Nephron progenitor cell (in vitro differentiated cells): ENCODE measurements at regions not wholly inside any gene's neighbourhood (a gene's known extent, or its start where the extent isn't known, plus 50 kb on each side); places are given as distances from the start of the nearest gene placed in this dataset.

Source experiments
- DNase-seq: peaks from one replicate; pipeline ENCODE4 v3.0.0; 2021
- H3K27ac Mint-ChIP-seq: 2 replicates; pipeline ENCODE4 v1.8.0; 2021; ENCODE audit warnings: mild to moderate bottlenecking, moderate library complexity, mixed read lengths
- H3K27me3 Mint-ChIP-seq: 2 replicates; pipeline ENCODE4 v1.8.0; 2021; ENCODE audit warnings: mild to moderate bottlenecking, low read depth, mixed read lengths; ENCODE audit not compliant: poor library complexity
- H3K36me3 Mint-ChIP-seq: 2 replicates; pipeline ENCODE4 v1.8.0; 2021; ENCODE audit warnings: low read depth, mixed read lengths
- H3K4me1 Mint-ChIP-seq: 2 replicates; pipeline ENCODE4 v1.8.0; 2021; ENCODE audit warnings: mixed read lengths
- H3K4me3 Mint-ChIP-seq: 2 replicates; pipeline ENCODE4 v1.8.0; 2021; ENCODE audit warnings: mild to moderate bottlenecking, moderate library complexity, mixed read lengths
- H3K9me3 Mint-ChIP-seq: 2 replicates; pipeline ENCODE4 v1.8.0; 2021; ENCODE audit warnings: mild to moderate bottlenecking, moderate library complexity, mixed read lengths
- CTCF ChIP-seq: fragments of 200-600 bp; sonication (generic); IDR thresholded peaks from 2 replicates; pipeline ENCODE4 v1.5.0; 2021; ENCODE audit warnings: antibody characterized with exemption

GRCh38 chr3:165645191-165645590 is 192.0 kb downstream of the BCHE start:
- peaks cover 4% of the 10 kb centered on the region for H3K27me3 Mint-ChIP-seq
- H3K4me1 Mint-ChIP-seq, result no peaks in the 10 kb centered on the region
- H3K36me3 Mint-ChIP-seq, result no peaks in the 10 kb centered on the region

GRCh38 chr3:165644331-165644730 is 192.9 kb downstream of the BCHE start:
- DNase-seq, result no peak
- peaks cover 10% of the 10 kb centered on the region for H3K9me3 Mint-ChIP-seq
- H3K27me3 Mint-ChIP-seq, result peaks cover 4% of the 10 kb centered on the region
- no peaks in the 10 kb centered on the region for H3K36me3 Mint-ChIP-seq
- no peak overlapping the region for H3K4me3 Mint-ChIP-seq
- H3K4me1 Mint-ChIP-seq, result no peaks in the 10 kb centered on the region
- no peak overlapping the region for H3K27ac Mint-ChIP-seq
- no peak for TF ChIP-seq CTCF

More at GRCh38 chr3:165645191-165645590, 192.0 kb downstream of the BCHE start:
- H3K27ac Mint-ChIP-seq, result no peak overlapping the region
- H3K9me3 Mint-ChIP-seq, result peaks cover 10% of the 10 kb centered on the region
- no peak for DNase-seq
- no peak overlapping the region for H3K4me3 Mint-ChIP-seq
- no peak for TF ChIP-seq CTCF

- no peaks in the 10 kb centered on the region for H3K4me1 Mint-ChIP-seq
These were observed 193.8 kb downstream of the BCHE start for GRCh38 chr3:165643425-165643824.

GRCh38 chr3:165642761-165643420 is 194.3 kb downstream of the BCHE start:
- Mint-ChIP-seq H3K36me3 (no peaks in the 10 kb centered on the region), H3K4me1 (no peaks in the 10 kb centered on the region), H3K27me3 (peaks cover 4% of the 10 kb centered on the region), H3K4me3 (no peak overlapping the region), H3K9me3 (peaks cover 5% of the 10 kb centered on the region), H3K27ac (no peak overlapping the region)
- no peak for DNase-seq
- no peak for TF ChIP-seq CTCF

More at GRCh38 chr3:165643425-165643824, 193.8 kb downstream of the BCHE start:
- peaks cover 4% of the 10 kb centered on the region for H3K27me3 Mint-ChIP-seq
- no peak for DNase-seq
- H3K4me3 Mint-ChIP-seq, result no peak overlapping the region
- TF ChIP-seq CTCF, result no peak
- no peaks in the 10 kb centered on the region for H3K36me3 Mint-ChIP-seq
- H3K27ac Mint-ChIP-seq, result no peak overlapping the region
- peaks cover 7% of the 10 kb centered on the region for H3K9me3 Mint-ChIP-seq

- TF ChIP-seq CTCF, result no peak
These were observed 195.5 kb downstream of the BCHE start for GRCh38 chr3:165641569-165642310.

More at GRCh38 chr3:165641569-165642310, 195.5 kb downstream of the BCHE start:
- no peak for DNase-seq
- Mint-ChIP-seq H3K9me3 (peaks cover 5% of the 10 kb centered on the region), H3K36me3 (no peaks in the 10 kb centered on the region), H3K27me3 (no peaks in the 10 kb centered on the region), H3K4me3 (no peak overlapping the region), H3K4me1 (no peaks in the 10 kb centered on the region), H3K27ac (no peak overlapping the region)
